ENCODE measurements at regions not wholly inside any gene's neighbourhood (a gene's known extent, or its start where the extent isn't known, plus 50 kb on each side); places are given as distances from the start of the nearest gene placed in this dataset.
A peak's percentile ranks its signal among the peaks of the same experiment; 100 is the strongest.

- TF ChIP-seq SP3 (tag by site-specific recombination; IDR thresholded peaks at IDR 0.05) (no peak), SETDB1 (IDR thresholded peaks at IDR 0.05; ENCODE audit: insufficient read length, low read length) (peak; percentile 25), SP2 (tag by site-specific recombination; IDR thresholded peaks at IDR 0.05) (peak; percentile 29; the same call in 1 of the 2 replicates), ZBTB7A (tag by site-specific recombination; IDR thresholded peaks at IDR 0.05; ENCODE audit: low read depth) (no peak), ZSCAN30 (tag by site-specific recombination; IDR thresholded peaks at IDR 0.05) (peak; percentile 41), ZNF692 (tag by site-specific recombination; IDR thresholded peaks at IDR 0.05) (0 out of 2 replicates have a peak, but pooled peaks have one; percentile 32), ZNF660 (tag by site-specific recombination; IDR thresholded peaks at IDR 0.05) (peak; percentile 73; the same call in 1 of the 2 replicates), FEZF1 (tag by site-specific recombination; IDR thresholded peaks at IDR 0.05) (peak; percentile 96), ZNF843 (tag by site-specific recombination; IDR thresholded peaks at IDR 0.05) (no peak), ZFP69B (tag by site-specific recombination; IDR thresholded peaks at IDR 0.05) (peak; percentile 56), ZNF114 (tag by site-specific recombination; IDR thresholded peaks at IDR 0.05) (no peak), KLF8 (tag by site-specific recombination; IDR thresholded peaks at IDR 0.05) (no peak), ZNF248 (tag by site-specific recombination; IDR thresholded peaks at IDR 0.05) (no peak), MZF1 (tag by site-specific recombination; IDR thresholded peaks at IDR 0.05; ENCODE audit: borderline replicate concordance) (0 out of 2 replicates have a peak, but pooled peaks have one; percentile 15), ZNF18 (tag by site-specific recombination; IDR thresholded peaks at IDR 0.05) (no peak; the same call in 1 of the 2 replicates), ZNF624 (tag by site-specific recombination; IDR thresholded peaks at IDR 0.05) (no peak), ZNF677 (tag by site-specific recombination; IDR thresholded peaks at IDR 0.05) (peak; percentile 14; the same call in 1 of the 2 replicates), ZNF473 (tag by site-specific recombination; IDR thresholded peaks at IDR 0.05) (no peak), SP7 (tag by site-specific recombination; IDR thresholded peaks at IDR 0.05) (peak; percentile 72; the same call in 1 of the 2 replicates), ZNF768 (tag by site-specific recombination; IDR thresholded peaks at IDR 0.05) (no peak), ZNF169 (tag by site-specific recombination; IDR thresholded peaks at IDR 0.05) (no peak), ZSCAN5A (tag by site-specific recombination; IDR thresholded peaks at IDR 0.05) (no peak), ZNF560 (tag by site-specific recombination; IDR thresholded peaks at IDR 0.05; ENCODE audit: borderline replicate concordance) (no peak), ZNF221 (tag by site-specific recombination; IDR thresholded peaks at IDR 0.05; ENCODE audit: borderline replicate concordance) (no peak), ZNF394 (tag by site-specific recombination; IDR thresholded peaks at IDR 0.05; ENCODE audit: borderline replicate concordance) (peak; percentile 60; the same call in 1 of the 2 replicates), ZFHX2 (tag by site-specific recombination; conservative IDR thresholded peaks at IDR 0.05) (peak; percentile 50), ZNF16 (tag by site-specific recombination; IDR thresholded peaks at IDR 0.05; ENCODE audit: low read depth) (no peak), PRDM10 (tag by site-specific recombination; IDR thresholded peaks at IDR 0.05) (peak; percentile 98), ZNF292 (tag by site-specific recombination; IDR thresholded peaks at IDR 0.05; ENCODE audit: borderline replicate concordance, low read depth) (no peak), ZNF658 (tag by site-specific recombination; IDR thresholded peaks at IDR 0.05) (no peak), ZNF404 (tag by site-specific recombination; IDR thresholded peaks at IDR 0.05) (no peak), PBX3 (CRISPR knock-in tag; IDR thresholded peaks at IDR 0.05) (no peak)
These were observed 314.2 kb downstream of the DLEU7 start (continued) for GRCh38 chr13:50529154-50529882.

Data from HEK293 (cell line).